Neural cell (in vitro differentiated cells): ENCODE measurements at regions not wholly inside any gene's neighbourhood (a gene's known extent, or its start where the extent isn't known, plus 50 kb on each side); places are given as distances from the start of the nearest gene placed in this dataset.

Experiments used
- EP300 ChIP-seq: fragments of 450-650 bp; conservative IDR thresholded peaks from 2 replicates; pipeline ENCODE4 v1.6.1; 2014; ENCODE audit warnings: antibody characterized with exemption, mild to moderate bottlenecking, moderate library complexity; ENCODE audit not compliant: poor library complexity, severe bottlenecking
- EZH2 ChIP-seq: fragments of 200-600, 300-800 bp; shearing (Covaris generic), sonication (generic); IDR thresholded peaks from 2 replicates; pipeline ENCODE4 v1.6.1; 2014; ENCODE audit warnings: antibody characterized with exemption, low read length, borderline replicate concordance, mild to moderate bottlenecking; ENCODE audit not compliant: insufficient read depth, poor library complexity, severe bottlenecking
- TF ChIP-seq, protein P1 (sequence below): fragments of 450-650 bp; IDR thresholded peaks from 2 replicates; pipeline ENCODE4 v1.5.1; 2014; ENCODE audit warnings: antibody characterized with exemption, mild to moderate bottlenecking, moderate library complexity; ENCODE audit not compliant: poor library complexity, severe bottlenecking

DNA sequence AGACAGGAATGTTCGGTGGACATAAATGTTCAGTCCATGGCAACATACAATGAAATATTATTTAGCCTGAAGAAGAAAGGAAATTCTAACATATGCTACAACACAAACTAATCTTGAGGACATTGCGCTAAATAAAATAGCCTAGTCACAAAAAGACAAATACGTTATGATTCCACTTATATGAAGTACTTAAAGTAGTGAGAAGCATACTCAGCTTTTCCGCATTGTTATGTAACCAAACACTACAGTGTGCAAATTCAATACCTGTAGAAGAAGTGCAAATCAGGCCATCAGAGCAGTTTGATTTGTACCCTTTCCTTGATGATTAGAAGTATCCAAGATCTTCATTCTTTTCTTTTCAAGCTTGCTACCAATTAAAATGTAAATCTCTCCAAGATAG, 1023.4 kb upstream of the NR2F2 start:
- TF ChIP-seq, protein P1, sequence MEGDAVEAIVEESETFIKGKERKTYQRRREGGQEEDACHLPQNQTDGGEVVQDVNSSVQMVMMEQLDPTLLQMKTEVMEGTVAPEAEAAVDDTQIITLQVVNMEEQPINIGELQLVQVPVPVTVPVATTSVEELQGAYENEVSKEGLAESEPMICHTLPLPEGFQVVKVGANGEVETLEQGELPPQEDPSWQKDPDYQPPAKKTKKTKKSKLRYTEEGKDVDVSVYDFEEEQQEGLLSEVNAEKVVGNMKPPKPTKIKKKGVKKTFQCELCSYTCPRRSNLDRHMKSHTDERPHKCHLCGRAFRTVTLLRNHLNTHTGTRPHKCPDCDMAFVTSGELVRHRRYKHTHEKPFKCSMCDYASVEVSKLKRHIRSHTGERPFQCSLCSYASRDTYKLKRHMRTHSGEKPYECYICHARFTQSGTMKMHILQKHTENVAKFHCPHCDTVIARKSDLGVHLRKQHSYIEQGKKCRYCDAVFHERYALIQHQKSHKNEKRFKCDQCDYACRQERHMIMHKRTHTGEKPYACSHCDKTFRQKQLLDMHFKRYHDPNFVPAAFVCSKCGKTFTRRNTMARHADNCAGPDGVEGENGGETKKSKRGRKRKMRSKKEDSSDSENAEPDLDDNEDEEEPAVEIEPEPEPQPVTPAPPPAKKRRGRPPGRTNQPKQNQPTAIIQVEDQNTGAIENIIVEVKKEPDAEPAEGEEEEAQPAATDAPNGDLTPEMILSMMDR = no peak
- TF ChIP-seq EP300 (no peak), EZH2 (no peak)
